OCI-LY3 (cell line): ENCODE measurements at regions not wholly inside any gene's neighbourhood (a gene's known extent, or its start where the extent isn't known, plus 50 kb on each side); places are given as distances from the start of the nearest gene placed in this dataset.

Experiments
- H2AFZ ChIP-seq: fragments of 200-600, 300-600 bp; shearing (Covaris generic); 2 replicates; pipeline ENCODE4 v1.6.0; 2014; ENCODE audit warnings: antibody characterized with exemption, low read depth, low read length
- H3K27ac ChIP-seq: fragments of 200-600, 300-600 bp; sonication (generic); 2 replicates; pipeline ENCODE4 v1.5.1; 2014; ENCODE audit warnings: mild to moderate bottlenecking, low read length, moderate library complexity, mixed read lengths
- H3K27me3 ChIP-seq: fragments of 200-600, 300-600 bp; sonication (generic); 2 replicates; pipeline ENCODE4 v1.6.1; 2014; ENCODE audit warnings: low read depth, low read length, mixed read lengths
- H3K36me3 ChIP-seq: fragments of 200-600, 300-600 bp; sonication (generic); replicated peaks from 2 replicates; pipeline ENCODE3; 2014; ENCODE audit warnings: low read depth, low read length, mixed read lengths
- H3K4me1 ChIP-seq: fragments of 300-600, 200-600 bp; sonication (generic); 2 replicates; pipeline ENCODE4 v1.6.1; 2014; ENCODE audit warnings: low read length, mixed read lengths
- H3K4me2 ChIP-seq: fragments of 200-600, 300-600 bp; sonication (generic); 2 replicates; pipeline ENCODE4 v1.6.1; 2014; ENCODE audit warnings: low read length, mixed read lengths
- H3K4me3 ChIP-seq: fragments of 300-600, 200-600 bp; sonication (generic); 2 replicates; pipeline ENCODE4 v1.5.1; 2014; ENCODE audit warnings: antibody characterized with exemption, mild to moderate bottlenecking, low read length, moderate library complexity
- H3K79me2 ChIP-seq: fragments of 300-600, 200-600 bp; shearing (Covaris generic); 2 replicates; pipeline ENCODE4 v1.6.1; 2014; ENCODE audit warnings: mild to moderate bottlenecking, low read length, mixed read lengths
- H3K9ac ChIP-seq: fragments of 300-600, 200-600 bp; shearing (Covaris generic); 2 replicates; pipeline ENCODE4 v1.6.0; 2014; ENCODE audit warnings: mild to moderate bottlenecking, low read length, moderate library complexity
- H3K9me3 ChIP-seq: fragments of 200-600, 300-600 bp; shearing (Covaris generic); 2 replicates; pipeline ENCODE4 v1.6.1; 2014; ENCODE audit warnings: low read length, mixed read lengths; ENCODE audit not compliant: insufficient read depth
- H4K20me1 ChIP-seq: fragments of 200-600, 300-600 bp; sonication (generic); 2 replicates; pipeline ENCODE4 v1.6.1; 2016; ENCODE audit warnings: low read length, mixed read lengths; ENCODE audit not compliant: insufficient read depth
- EZH2phosphoT487 ChIP-seq: fragments of 200-600 bp; shearing (Covaris generic); IDR thresholded peaks from 2 replicates; pipeline ENCODE4 v1.6.1; 2018; ENCODE audit warnings: antibody characterized with exemption, mixed run types, low read depth
- TF ChIP-seq, protein P1 (sequence below): fragments of 200-600, 300-600 bp; sonication (generic); IDR thresholded peaks from 2 replicates; pipeline ENCODE4 v1.5.1; 2014; ENCODE audit warnings: antibody characterized with exemption, low read length, low read depth

DNA sequence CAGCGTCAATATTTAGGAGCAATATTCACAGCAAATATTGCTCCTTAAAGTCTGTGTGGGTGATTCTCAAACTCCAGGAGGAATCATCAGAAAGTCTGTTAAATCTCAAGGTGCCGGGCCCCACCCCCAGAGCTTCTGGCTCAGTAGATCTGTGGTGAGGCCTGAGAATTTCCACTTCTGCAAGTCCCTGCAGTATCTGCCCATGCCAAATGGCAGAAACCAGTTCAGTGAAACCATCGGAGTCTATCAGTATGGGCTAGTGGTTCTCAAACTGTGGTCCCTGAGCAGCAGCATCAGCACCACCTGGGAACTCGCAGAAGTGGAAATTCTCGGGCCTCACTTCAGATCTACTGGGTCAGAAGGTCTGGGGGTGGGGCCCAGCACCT lies 202.9 kb downstream of the SLC4A3 start:
- H3K9me3 ChIP-seq = no peaks in the 10 kb centered on the region
- H3K27me3 ChIP-seq = no peaks in the 10 kb centered on the region
- TF ChIP-seq, protein P1, sequence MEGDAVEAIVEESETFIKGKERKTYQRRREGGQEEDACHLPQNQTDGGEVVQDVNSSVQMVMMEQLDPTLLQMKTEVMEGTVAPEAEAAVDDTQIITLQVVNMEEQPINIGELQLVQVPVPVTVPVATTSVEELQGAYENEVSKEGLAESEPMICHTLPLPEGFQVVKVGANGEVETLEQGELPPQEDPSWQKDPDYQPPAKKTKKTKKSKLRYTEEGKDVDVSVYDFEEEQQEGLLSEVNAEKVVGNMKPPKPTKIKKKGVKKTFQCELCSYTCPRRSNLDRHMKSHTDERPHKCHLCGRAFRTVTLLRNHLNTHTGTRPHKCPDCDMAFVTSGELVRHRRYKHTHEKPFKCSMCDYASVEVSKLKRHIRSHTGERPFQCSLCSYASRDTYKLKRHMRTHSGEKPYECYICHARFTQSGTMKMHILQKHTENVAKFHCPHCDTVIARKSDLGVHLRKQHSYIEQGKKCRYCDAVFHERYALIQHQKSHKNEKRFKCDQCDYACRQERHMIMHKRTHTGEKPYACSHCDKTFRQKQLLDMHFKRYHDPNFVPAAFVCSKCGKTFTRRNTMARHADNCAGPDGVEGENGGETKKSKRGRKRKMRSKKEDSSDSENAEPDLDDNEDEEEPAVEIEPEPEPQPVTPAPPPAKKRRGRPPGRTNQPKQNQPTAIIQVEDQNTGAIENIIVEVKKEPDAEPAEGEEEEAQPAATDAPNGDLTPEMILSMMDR = no peak
- no peak for TF ChIP-seq EZH2phosphoT487
- H3K4me1 ChIP-seq = no peaks in the 10 kb centered on the region
- no peaks in the 10 kb centered on the region for H4K20me1 ChIP-seq
- no peaks in the 10 kb centered on the region for H3K79me2 ChIP-seq
- H3K36me3 ChIP-seq = no peaks in the 10 kb centered on the region
- H3K9ac ChIP-seq = no peak overlapping the region
- no peak overlapping the region for H3K4me2 ChIP-seq
- no peak overlapping the region for H3K27ac ChIP-seq
- H3K4me3 ChIP-seq = no peak overlapping the region
- no peak overlapping the region for H2AFZ ChIP-seq

DNA sequence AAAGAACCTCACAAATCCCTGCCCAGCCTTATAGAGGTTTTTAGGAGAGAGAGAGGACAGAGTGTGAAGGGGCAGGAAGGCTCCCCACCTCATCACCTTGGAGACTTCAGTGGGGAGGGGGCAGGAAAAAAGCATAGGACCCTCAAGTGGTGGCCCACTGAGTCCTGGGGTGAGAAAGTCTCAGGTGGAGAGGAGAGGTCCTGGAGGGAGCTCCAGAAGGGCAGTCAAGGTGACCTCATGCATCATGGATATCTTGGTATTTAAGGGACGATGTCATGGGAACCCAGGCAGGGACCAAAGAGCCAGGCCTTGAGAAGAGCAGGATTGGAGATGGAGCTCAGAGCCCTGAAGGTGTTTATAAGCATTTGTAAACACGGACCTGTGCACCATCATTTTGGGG lies 204.5 kb downstream of the SLC4A3 start:
- no peak overlapping the region for H2AFZ ChIP-seq
- no peak overlapping the region for H3K4me3 ChIP-seq
- no peaks in the 10 kb centered on the region for H3K27me3 ChIP-seq
- H3K9ac ChIP-seq = no peak overlapping the region
- no peak overlapping the region for H3K27ac ChIP-seq
- H3K79me2 ChIP-seq = no peaks in the 10 kb centered on the region
- H3K9me3 ChIP-seq = no peaks in the 10 kb centered on the region
- H3K4me1 ChIP-seq = no peaks in the 10 kb centered on the region
- no peaks in the 10 kb centered on the region for H3K36me3 ChIP-seq
- H3K4me2 ChIP-seq = no peak overlapping the region
- no peak for TF ChIP-seq EZH2phosphoT487
- TF ChIP-seq, protein P1 = no peak
- no peaks in the 10 kb centered on the region for H4K20me1 ChIP-seq

DNA sequence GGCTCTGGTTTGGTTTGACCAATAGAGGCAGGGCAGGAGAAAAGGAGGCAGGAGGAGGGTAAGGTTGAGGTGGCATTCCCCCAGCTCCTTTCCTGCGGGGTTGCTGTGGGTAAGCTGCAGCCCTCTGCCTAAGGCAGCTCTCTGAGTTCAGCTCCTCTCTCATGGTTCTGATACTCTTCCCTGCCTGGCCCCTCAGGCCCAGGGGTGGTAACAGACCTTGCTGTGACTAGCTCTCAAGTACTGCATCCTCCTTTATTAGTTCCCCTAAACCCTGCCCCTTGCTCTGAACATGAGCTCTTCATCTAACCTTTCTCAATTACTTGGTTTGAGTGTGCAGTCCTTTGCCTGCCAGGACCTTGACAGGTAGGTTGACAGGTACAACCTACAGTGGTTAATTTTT lies 205.5 kb downstream of the SLC4A3 start:
- Histone ChIP-seq H3K9ac (no peak overlapping the region), H3K9me3 (no peaks in the 10 kb centered on the region), H3K4me3 (no peak overlapping the region), H3K27me3 (no peaks in the 10 kb centered on the region), H3K79me2 (no peaks in the 10 kb centered on the region), H4K20me1 (no peaks in the 10 kb centered on the region), H2AFZ (no peak overlapping the region), H3K4me2 (no peak overlapping the region), H3K4me1 (no peaks in the 10 kb centered on the region), H3K36me3 (no peaks in the 10 kb centered on the region), H3K27ac (no peak overlapping the region)
- TF ChIP-seq, protein P1 = no peak
- no peak for TF ChIP-seq EZH2phosphoT487

DNA sequence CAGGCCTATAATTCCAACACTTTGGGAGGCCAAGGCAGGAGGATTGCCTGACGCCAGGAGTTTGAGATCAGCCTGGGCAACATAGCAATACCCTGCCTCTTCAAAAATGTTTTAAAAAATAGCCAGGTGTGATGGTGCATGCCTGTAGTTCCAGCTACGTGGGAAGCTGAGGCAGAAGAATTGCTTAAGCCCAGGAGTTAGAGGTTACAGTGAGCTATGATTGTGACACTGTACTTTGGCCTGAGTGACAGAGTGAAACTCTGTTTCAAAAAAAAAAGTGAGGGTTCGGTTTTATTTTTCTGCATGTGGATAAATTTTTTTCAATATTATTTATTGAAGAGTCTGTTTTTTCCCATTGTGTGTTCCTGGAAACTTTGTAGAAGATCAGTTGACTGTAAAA lies 208.1 kb downstream of the SLC4A3 start:
- Histone ChIP-seq H3K9ac (no peak overlapping the region), H2AFZ (no peak overlapping the region), H3K4me2 (no peak overlapping the region), H3K4me3 (no peak overlapping the region), H4K20me1 (no peaks in the 10 kb centered on the region), H3K36me3 (no peaks in the 10 kb centered on the region), H3K79me2 (no peaks in the 10 kb centered on the region), H3K27ac (no peak overlapping the region), H3K9me3 (no peaks in the 10 kb centered on the region), H3K4me1 (no peaks in the 10 kb centered on the region), H3K27me3 (no peaks in the 10 kb centered on the region)
- TF ChIP-seq, protein P1 = no peak
- TF ChIP-seq EZH2phosphoT487 = no peak
